ENCODE measurements at regions not wholly inside any gene's neighbourhood (a gene's known extent, or its start where the extent isn't known, plus 50 kb on each side); places are given as distances from the start of the nearest gene placed in this dataset.

DNA sequence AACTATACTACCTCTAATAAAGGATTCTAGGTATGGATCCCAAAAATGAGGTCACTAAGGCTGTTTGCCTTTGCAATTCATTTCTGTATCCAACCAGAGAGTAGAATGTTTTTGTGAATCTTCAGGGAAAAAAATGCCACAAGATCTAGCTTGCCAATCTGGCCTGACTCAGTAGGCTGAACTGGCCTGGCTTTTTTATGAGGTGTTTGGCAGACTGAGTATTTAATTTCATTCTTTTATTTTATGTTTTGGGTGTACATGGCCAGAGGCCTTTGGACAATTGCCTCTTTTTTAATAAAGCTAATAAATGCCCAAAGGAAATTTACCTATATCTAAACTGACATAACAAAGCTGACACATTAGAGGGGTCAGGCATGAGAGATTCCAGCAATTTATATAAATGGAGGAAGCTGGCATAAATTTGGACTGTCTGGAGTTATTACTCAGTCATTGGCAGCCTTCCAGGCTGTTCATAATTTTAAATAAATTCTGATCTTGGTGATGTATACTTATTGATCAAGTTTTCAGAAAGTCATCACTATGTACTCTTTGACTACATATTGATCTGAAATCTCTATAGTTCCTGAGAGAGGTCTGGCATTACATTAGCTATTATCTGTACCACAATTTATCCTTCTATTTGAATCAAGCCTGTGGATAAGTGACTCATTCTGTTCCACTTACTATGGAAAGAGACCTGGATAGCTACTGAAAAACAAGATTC is 376.4 kb upstream of the NOCT start:
- Histone ChIP-seq H3K4me2 (ENCODE audit: low read length) (no peak overlapping the region), H3K4me3 (ENCODE audit: low read length) (no peak overlapping the region), H3K27me3 (ENCODE audit: control insufficient read depth, low read length) (no peaks in the 10 kb centered on the region), H3K4me1 (ENCODE audit: control insufficient read depth, low read length) (no peaks in the 10 kb centered on the region), H3K27ac (ENCODE audit: low read depth, low read length) (no peak overlapping the region), H3K36me3 (ENCODE audit: control insufficient read depth, low read length) (no peaks in the 10 kb centered on the region), H3K9me2 (replicated peaks; ENCODE audit: control insufficient read depth, low read length) (no peaks in the 10 kb centered on the region), H3K9me3 (ENCODE audit: control insufficient read depth, insufficient read depth, low read length) (no peaks in the 10 kb centered on the region), H3F3A (ENCODE audit: control insufficient read depth, insufficient read depth) (no peaks in the 10 kb centered on the region), H3K79me2 (ENCODE audit: control insufficient read depth, low read length) (no peaks in the 10 kb centered on the region), H4K20me1 (ENCODE audit: control insufficient read depth, insufficient read depth, low read depth, low read length) (no peaks in the 10 kb centered on the region)
- TF ChIP-seq, protein P1, sequence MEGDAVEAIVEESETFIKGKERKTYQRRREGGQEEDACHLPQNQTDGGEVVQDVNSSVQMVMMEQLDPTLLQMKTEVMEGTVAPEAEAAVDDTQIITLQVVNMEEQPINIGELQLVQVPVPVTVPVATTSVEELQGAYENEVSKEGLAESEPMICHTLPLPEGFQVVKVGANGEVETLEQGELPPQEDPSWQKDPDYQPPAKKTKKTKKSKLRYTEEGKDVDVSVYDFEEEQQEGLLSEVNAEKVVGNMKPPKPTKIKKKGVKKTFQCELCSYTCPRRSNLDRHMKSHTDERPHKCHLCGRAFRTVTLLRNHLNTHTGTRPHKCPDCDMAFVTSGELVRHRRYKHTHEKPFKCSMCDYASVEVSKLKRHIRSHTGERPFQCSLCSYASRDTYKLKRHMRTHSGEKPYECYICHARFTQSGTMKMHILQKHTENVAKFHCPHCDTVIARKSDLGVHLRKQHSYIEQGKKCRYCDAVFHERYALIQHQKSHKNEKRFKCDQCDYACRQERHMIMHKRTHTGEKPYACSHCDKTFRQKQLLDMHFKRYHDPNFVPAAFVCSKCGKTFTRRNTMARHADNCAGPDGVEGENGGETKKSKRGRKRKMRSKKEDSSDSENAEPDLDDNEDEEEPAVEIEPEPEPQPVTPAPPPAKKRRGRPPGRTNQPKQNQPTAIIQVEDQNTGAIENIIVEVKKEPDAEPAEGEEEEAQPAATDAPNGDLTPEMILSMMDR (IDR thresholded peaks at IDR 0.05; ENCODE audit: low read depth, low read length, poor library complexity, severe bottlenecking): no peak

DNA sequence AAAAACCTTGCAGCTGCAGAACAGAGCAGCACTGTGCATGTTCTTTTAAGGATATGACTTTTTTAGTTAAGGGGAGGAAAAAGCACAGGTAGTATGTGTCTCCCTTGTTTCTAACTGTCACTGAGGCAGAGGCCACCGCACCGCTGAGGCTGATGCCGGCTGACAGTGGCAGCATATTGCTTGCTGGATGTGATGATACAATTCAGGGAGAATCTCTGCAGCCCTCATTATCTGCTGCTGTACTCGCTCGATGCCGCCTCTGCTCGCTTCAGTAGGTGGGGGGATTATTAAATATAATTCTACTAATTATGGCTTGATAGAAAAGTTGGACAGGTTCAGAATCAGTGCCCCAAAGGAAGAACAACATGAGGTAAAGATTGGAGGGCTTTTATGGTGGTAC is 378.8 kb upstream of the NOCT start:
- Histone ChIP-seq H3K9me2 (replicated peaks; ENCODE audit: control insufficient read depth, low read length) (no peaks in the 10 kb centered on the region), H3F3A (ENCODE audit: control insufficient read depth, insufficient read depth) (no peaks in the 10 kb centered on the region), H3K9me3 (ENCODE audit: control insufficient read depth, insufficient read depth, low read length) (no peaks in the 10 kb centered on the region), H3K27ac (ENCODE audit: low read depth, low read length) (no peak overlapping the region), H3K27me3 (ENCODE audit: control insufficient read depth, low read length) (no peaks in the 10 kb centered on the region), H3K4me2 (ENCODE audit: low read length) (no peak overlapping the region), H3K36me3 (ENCODE audit: control insufficient read depth, low read length) (no peaks in the 10 kb centered on the region), H3K79me2 (ENCODE audit: control insufficient read depth, low read length) (no peaks in the 10 kb centered on the region), H4K20me1 (ENCODE audit: control insufficient read depth, insufficient read depth, low read depth, low read length) (no peaks in the 10 kb centered on the region), H3K4me1 (ENCODE audit: control insufficient read depth, low read length) (no peaks in the 10 kb centered on the region), H3K4me3 (ENCODE audit: low read length) (no peak overlapping the region)
- TF ChIP-seq, protein P1 (IDR thresholded peaks at IDR 0.05; ENCODE audit: low read depth, low read length, poor library complexity, severe bottlenecking): no peak

DNA sequence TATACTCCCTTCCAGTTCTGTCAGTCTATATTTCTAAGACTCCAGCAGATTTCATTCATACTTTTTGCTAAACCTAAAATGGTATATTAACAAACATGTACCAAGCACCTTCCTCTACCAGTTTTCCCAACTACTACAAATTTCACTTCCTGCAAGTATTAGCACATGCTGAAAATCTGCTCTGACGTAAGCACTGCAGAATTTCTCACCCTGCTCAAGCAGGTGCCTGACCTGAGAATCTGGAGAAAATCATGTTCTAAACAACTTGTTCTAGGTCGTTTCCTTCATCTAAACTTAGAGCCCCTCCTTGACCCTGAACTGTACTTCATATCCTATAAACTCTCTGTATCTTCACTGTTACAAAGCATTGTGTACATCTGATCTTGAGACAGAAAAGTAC is 380.7 kb upstream of the NOCT start:
- H3K27me3 ChIP-seq (ENCODE audit: control insufficient read depth, low read length): no peaks in the 10 kb centered on the region
- H3K27ac ChIP-seq (ENCODE audit: low read depth, low read length): no peak overlapping the region
- no peak overlapping the region for H3K4me2 ChIP-seq (ENCODE audit: low read length)

More for the DNA sequence above, 380.7 kb upstream of the NOCT start:
- TF ChIP-seq EZH2phosphoT487 (IDR thresholded peaks at IDR 0.05; ENCODE audit: borderline replicate concordance, low read length): no peak
- TF ChIP-seq, protein P1 (IDR thresholded peaks at IDR 0.05; ENCODE audit: low read depth, low read length, poor library complexity, severe bottlenecking): no peak
- Histone ChIP-seq H3F3A (ENCODE audit: control insufficient read depth, insufficient read depth) (no peaks in the 10 kb centered on the region), H4K20me1 (ENCODE audit: control insufficient read depth, insufficient read depth, low read depth, low read length) (no peaks in the 10 kb centered on the region), H3K9me3 (ENCODE audit: control insufficient read depth, insufficient read depth, low read length) (no peaks in the 10 kb centered on the region), H3K79me2 (ENCODE audit: control insufficient read depth, low read length) (no peaks in the 10 kb centered on the region), H3K4me3 (ENCODE audit: low read length) (no peak overlapping the region), H3K4me1 (ENCODE audit: control insufficient read depth, low read length) (no peaks in the 10 kb centered on the region), H3K9me2 (replicated peaks; ENCODE audit: control insufficient read depth, low read length) (no peaks in the 10 kb centered on the region), H3K36me3 (ENCODE audit: control insufficient read depth, low read length) (no peaks in the 10 kb centered on the region)

Data from DOHH2 (cell line).